Endodermal cell (in vitro differentiated cells): ENCODE measurements at regions not wholly inside any gene's neighbourhood (a gene's known extent, or its start where the extent isn't known, plus 50 kb on each side); places are given as distances from the start of the nearest gene placed in this dataset.

ENCODE experiments used
- DNase-seq: peaks from one replicate; pipeline ENCODE4 v3.0.0-alpha.2; 2017
- H3K27ac ChIP-seq: 2 replicates; pipeline ENCODE4 v1.5.1; 2013; ENCODE audit warnings: mild to moderate bottlenecking, low read depth, low read length, moderate library complexity
- H3K27me3 ChIP-seq: 2 replicates; pipeline ENCODE4 v1.6.1; 2013; ENCODE audit warnings: mild to moderate bottlenecking, low read length, moderate library complexity; ENCODE audit not compliant: insufficient read depth, control insufficient read depth, poor library complexity, severe bottlenecking
- H3K36me3 ChIP-seq: 2 replicates; pipeline ENCODE4 v1.7.0; 2013; ENCODE audit warnings: mild to moderate bottlenecking, low read length, moderate library complexity; ENCODE audit not compliant: control insufficient read depth, insufficient read depth
- H3K4me1 ChIP-seq: one replicate; pipeline ENCODE4 v1.7.0; 2013; ENCODE audit warnings: low read length; ENCODE audit not compliant: control insufficient read depth, insufficient read depth
- H3K4me3 ChIP-seq: 2 replicates; pipeline ENCODE4 v1.5.1; 2013; ENCODE audit warnings: mild to moderate bottlenecking, low read length, moderate library complexity
- H3K9ac ChIP-seq: 2 replicates; pipeline ENCODE4 v1.6.1; 2013; ENCODE audit warnings: mild to moderate bottlenecking, low read length, moderate library complexity; ENCODE audit not compliant: poor library complexity, severe bottlenecking; ENCODE audit errors: extremely low read depth
- H3K9me3 ChIP-seq: 2 replicates; pipeline ENCODE4 v1.6.1; 2013; ENCODE audit warnings: mild to moderate bottlenecking, low read length, moderate library complexity; ENCODE audit not compliant: control insufficient read depth
- H3K27ac Mint-ChIP-seq: 2 replicates; pipeline ENCODE4 v1.8.0; 2020; ENCODE audit warnings: mixed read lengths
- H3K27me3 Mint-ChIP-seq: 2 replicates; pipeline ENCODE4 v1.8.0; 2021; ENCODE audit warnings: mild to moderate bottlenecking, mixed read lengths; ENCODE audit not compliant: insufficient read depth
- H3K36me3 Mint-ChIP-seq: 2 replicates; pipeline ENCODE4 v1.8.0; 2020; ENCODE audit warnings: low read depth, mixed read lengths
- H3K4me1 Mint-ChIP-seq: 2 replicates; pipeline ENCODE4 v1.8.0; 2020; ENCODE audit warnings: mixed read lengths
- H3K4me3 Mint-ChIP-seq: 2 replicates; pipeline ENCODE4 v1.8.0; 2020; ENCODE audit warnings: mild to moderate bottlenecking, moderate library complexity, mixed read lengths
- H3K9me3 Mint-ChIP-seq: 2 replicates; pipeline ENCODE4 v1.8.0; 2020; ENCODE audit warnings: mild to moderate bottlenecking, mixed read lengths
- CTCF ChIP-seq: fragments of 200-600 bp; sonication (generic); conservative IDR thresholded peaks from 2 replicates; pipeline ENCODE4 v1.5.0; 2021; ENCODE audit warnings: antibody characterized with exemption, mild to moderate bottlenecking
- WGBS, 2 experiments: methylation state at CpG; one replicate each; pipeline versions ENCODE4 v1.1.5 to v1.1.7; 2013; ENCODE audit warnings: missing lambda C conversion rate in 2 of 2, mixed read lengths in 1 of 2; ENCODE audit not compliant: insufficient coverage in 1 of 2, insufficient read length in 1 of 2; 5-methylcytosine and 5-hydroxymethylcytosine counted together

GRCh38 chr2:65831509-65831908 lies 399.1 kb upstream of the SPRED2 start:
- H3K36me3 Mint-ChIP-seq = no peaks in the 10 kb centered on the region
- TF ChIP-seq CTCF = no peak
- peaks cover 40% of the 10 kb centered on the region for H3K4me1 Mint-ChIP-seq
- Histone ChIP-seq H3K27ac (no peak overlapping the region), H3K9me3 (no peaks in the 10 kb centered on the region), H3K4me3 (no peak overlapping the region), H3K4me1 (peaks cover 5% of the 10 kb centered on the region), H3K9ac (no peak overlapping the region), H3K27me3 (peaks cover 9% of the 10 kb centered on the region), H3K36me3 (no peaks in the 10 kb centered on the region)
- peaks cover 6% of the 10 kb centered on the region for H3K27me3 Mint-ChIP-seq
- no peak overlapping the region for H3K27ac Mint-ChIP-seq
- H3K4me3 Mint-ChIP-seq = no peak overlapping the region
- no peak for DNase-seq
- 100% methylated on average over 1 of the region's 1 CpG; no CpG with 5 or more reads in 1 of the 2 experiments for WGBS, 2 experiments
- no peaks in the 10 kb centered on the region for H3K9me3 Mint-ChIP-seq

GRCh38 chr2:65826567-65826966 lies 394.2 kb upstream of the SPRED2 start:
- Histone ChIP-seq H3K36me3 (no peaks in the 10 kb centered on the region), H3K9ac (no peak overlapping the region), H3K4me3 (no peak overlapping the region), H3K27me3 (peaks cover 9% of the 10 kb centered on the region), H3K9me3 (peaks cover 42% of the 10 kb centered on the region), H3K27ac (no peak overlapping the region), H3K4me1 (no peaks in the 10 kb centered on the region)
- H3K4me1 Mint-ChIP-seq = peaks cover 14% of the 10 kb centered on the region
- H3K36me3 Mint-ChIP-seq = no peaks in the 10 kb centered on the region
- DNase-seq = no peak
- H3K9me3 Mint-ChIP-seq = peaks cover 24% of the 10 kb centered on the region
- H3K27me3 Mint-ChIP-seq = peaks cover 8% of the 10 kb centered on the region
- 89% methylated on average over 1 of the region's 1 CpG; no CpG with 5 or more reads in 1 of the 2 experiments for WGBS, 2 experiments
- TF ChIP-seq CTCF = no peak
- H3K4me3 Mint-ChIP-seq = no peak overlapping the region
- no peak overlapping the region for H3K27ac Mint-ChIP-seq

GRCh38 chr2:65823511-65823910 lies 391.1 kb upstream of the SPRED2 start:
- Histone ChIP-seq H3K4me3 (peak overlapping the region; percentile 61), H3K36me3 (no peaks in the 10 kb centered on the region), H3K27me3 (peaks cover 3% of the 10 kb centered on the region), H3K27ac (no peak overlapping the region), H3K9ac (no peak overlapping the region), H3K9me3 (peaks cover 61% of the 10 kb centered on the region), H3K4me1 (no peaks in the 10 kb centered on the region)
- Mint-ChIP-seq H3K27ac (no peak overlapping the region), H3K36me3 (no peaks in the 10 kb centered on the region), H3K4me3 (no peak overlapping the region), H3K27me3 (peaks cover 6% of the 10 kb centered on the region), H3K9me3 (peaks cover 24% of the 10 kb centered on the region), H3K4me1 (peaks cover 12% of the 10 kb centered on the region)
- WGBS, 2 experiments = 69 to 89% methylated on average over 2 to 4 of the region's 4 CpGs
- no peak for DNase-seq
- no peak for TF ChIP-seq CTCF
